ENCODE measurements at regions not wholly inside any gene's neighbourhood (a gene's known extent, or its start where the extent isn't known, plus 50 kb on each side); places are given as distances from the start of the nearest gene placed in this dataset.
"Not testable (repeated sequence)": the region's sequence is repeated elsewhere in the genome, so short reads cannot be mapped to it uniquely, and the experiment has no call there.

DNA sequence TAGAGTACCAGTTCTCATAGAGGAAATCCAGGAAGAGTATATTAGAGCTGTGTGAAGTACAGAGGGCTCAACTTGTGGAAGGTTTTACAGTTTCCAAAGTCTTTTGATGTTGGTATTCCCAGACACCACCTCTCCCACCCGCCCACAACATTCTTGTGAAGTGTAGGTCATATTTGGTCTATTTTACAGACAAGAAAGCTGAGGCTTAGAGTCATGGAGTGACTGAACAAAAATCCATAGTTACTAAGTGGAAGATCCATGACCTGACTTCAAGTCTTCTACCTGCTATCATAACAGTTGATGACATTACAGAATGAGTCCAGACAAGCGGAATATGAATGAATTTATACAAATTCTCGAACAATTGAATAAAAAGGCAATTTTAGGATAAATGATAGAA is 187.1 kb upstream of the RPS23 start:
- no peak overlapping the region for H3K4me3 ChIP-seq (ENCODE audit: low read depth in 1 of 2, low read length in 2 of 2)
- H3K27me3 ChIP-seq (ENCODE audit: insufficient read depth, low read length, poor library complexity): no peaks in the 10 kb centered on the region
- H3K27ac ChIP-seq (ENCODE audit: low read length): no peak overlapping the region
- DNase-seq (no peak), ATAC-seq (ENCODE audit: insufficient read depth, low read depth) (no peak; the same call in 2 of the 3 replicates)
- H3K9me3 ChIP-seq (ENCODE audit: insufficient read depth, low read length, severe bottlenecking): no peaks in the 10 kb centered on the region
- no peaks in the 10 kb centered on the region for H3K4me1 ChIP-seq (ENCODE audit: insufficient read depth, low read length)
- no peak overlapping the region for H3K9ac ChIP-seq (ENCODE audit: low read depth, low read length)
- no peaks in the 10 kb centered on the region for H3K36me3 ChIP-seq (ENCODE audit: insufficient read depth, low read length)
- H4K20me1 ChIP-seq (ENCODE audit: insufficient read depth, low read length): no peaks in the 10 kb centered on the region
- H3K79me2 ChIP-seq (ENCODE audit: insufficient read depth, low read length): no peaks in the 10 kb centered on the region
- H2AFZ ChIP-seq (ENCODE audit: low read depth, low read length): no peak overlapping the region
- no peak overlapping the region for H3K4me2 ChIP-seq (ENCODE audit: insufficient read depth, low read length)
- TF ChIP-seq EZH2 (IDR thresholded peaks at IDR 0.05; ENCODE audit: borderline replicate concordance, low read depth, low read length, severe bottlenecking): no peak
- TF ChIP-seq, protein P1, sequence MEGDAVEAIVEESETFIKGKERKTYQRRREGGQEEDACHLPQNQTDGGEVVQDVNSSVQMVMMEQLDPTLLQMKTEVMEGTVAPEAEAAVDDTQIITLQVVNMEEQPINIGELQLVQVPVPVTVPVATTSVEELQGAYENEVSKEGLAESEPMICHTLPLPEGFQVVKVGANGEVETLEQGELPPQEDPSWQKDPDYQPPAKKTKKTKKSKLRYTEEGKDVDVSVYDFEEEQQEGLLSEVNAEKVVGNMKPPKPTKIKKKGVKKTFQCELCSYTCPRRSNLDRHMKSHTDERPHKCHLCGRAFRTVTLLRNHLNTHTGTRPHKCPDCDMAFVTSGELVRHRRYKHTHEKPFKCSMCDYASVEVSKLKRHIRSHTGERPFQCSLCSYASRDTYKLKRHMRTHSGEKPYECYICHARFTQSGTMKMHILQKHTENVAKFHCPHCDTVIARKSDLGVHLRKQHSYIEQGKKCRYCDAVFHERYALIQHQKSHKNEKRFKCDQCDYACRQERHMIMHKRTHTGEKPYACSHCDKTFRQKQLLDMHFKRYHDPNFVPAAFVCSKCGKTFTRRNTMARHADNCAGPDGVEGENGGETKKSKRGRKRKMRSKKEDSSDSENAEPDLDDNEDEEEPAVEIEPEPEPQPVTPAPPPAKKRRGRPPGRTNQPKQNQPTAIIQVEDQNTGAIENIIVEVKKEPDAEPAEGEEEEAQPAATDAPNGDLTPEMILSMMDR (IDR thresholded peaks at IDR 0.05; ENCODE audit: borderline replicate concordance, extremely low read depth, low read length, poor library complexity, severe bottlenecking): no peak

DNA sequence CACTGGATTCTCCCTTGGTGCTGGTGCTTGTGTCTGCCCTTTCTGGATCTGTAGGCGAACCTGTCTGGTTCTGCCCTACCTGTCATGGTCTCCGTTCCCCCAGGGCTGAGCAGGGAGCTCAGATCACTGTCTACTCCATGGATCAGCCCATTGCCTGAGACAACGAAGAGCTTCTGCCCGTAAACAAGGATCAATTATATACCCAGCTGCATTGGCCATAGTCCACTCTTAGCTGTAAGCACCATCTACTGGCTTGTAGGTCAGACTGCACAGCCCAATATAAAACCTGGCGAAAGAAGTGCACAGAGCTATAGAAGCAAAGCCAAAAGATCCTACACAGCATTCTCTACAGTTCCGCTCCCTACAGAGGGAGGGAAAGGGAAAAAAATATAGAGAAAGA is 181.5 kb upstream of the RPS23 start:
- Histone ChIP-seq H3K27me3 (ENCODE audit: insufficient read depth, low read length, poor library complexity) (no peaks in the 10 kb centered on the region), H2AFZ (ENCODE audit: low read depth, low read length) (no peak overlapping the region), H3K27ac (ENCODE audit: low read length) (no peak overlapping the region), H3K79me2 (ENCODE audit: insufficient read depth, low read length) (no peaks in the 10 kb centered on the region), H4K20me1 (ENCODE audit: insufficient read depth, low read length) (no peaks in the 10 kb centered on the region), H3K36me3 (ENCODE audit: insufficient read depth, low read length) (peaks cover 15% of the 10 kb centered on the region; the same call in 1 of the 2 replicates), H3K9ac (ENCODE audit: low read depth, low read length) (no peak overlapping the region), H3K9me3 (ENCODE audit: insufficient read depth, low read length, severe bottlenecking) (peaks cover 21% of the 10 kb centered on the region), H3K4me3 (ENCODE audit: low read depth in 1 of 2, low read length in 2 of 2) (no peak overlapping the region), H3K4me2 (ENCODE audit: insufficient read depth, low read length) (no peak overlapping the region), H3K4me1 (ENCODE audit: insufficient read depth, low read length) (no peaks in the 10 kb centered on the region)
- no peak for TF ChIP-seq EZH2 (IDR thresholded peaks at IDR 0.05; ENCODE audit: borderline replicate concordance, low read depth, low read length, severe bottlenecking)
- TF ChIP-seq, protein P1 (IDR thresholded peaks at IDR 0.05; ENCODE audit: borderline replicate concordance, extremely low read depth, low read length, poor library complexity, severe bottlenecking): no peak
- no peak for ATAC-seq (ENCODE audit: insufficient read depth, low read depth)
- no peak for DNase-seq

DNA sequence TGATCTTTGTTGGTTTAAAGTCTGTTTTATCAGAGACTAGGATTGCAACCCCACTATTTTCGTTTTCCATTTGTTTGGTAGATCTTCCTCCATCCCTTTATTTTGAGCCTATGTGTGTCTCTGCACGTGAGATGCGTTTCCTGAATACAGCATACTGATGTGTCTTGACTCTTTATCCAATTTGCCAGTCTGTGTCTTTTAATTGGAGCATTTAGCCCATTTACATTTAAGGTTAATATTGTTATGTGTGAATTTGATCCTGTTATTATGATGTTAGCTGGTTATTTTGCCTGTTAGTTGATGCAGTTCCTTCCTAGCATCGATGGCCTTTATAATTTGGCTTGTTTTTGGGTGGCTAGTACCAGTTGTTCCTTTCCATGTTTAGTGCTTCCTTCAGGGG is 177.2 kb upstream of the RPS23 start:
- not testable (repeated sequence) for H3K79me2 ChIP-seq (ENCODE audit: insufficient read depth, low read length); H4K20me1 ChIP-seq (ENCODE audit: insufficient read depth, low read length); H3K4me2 ChIP-seq (ENCODE audit: insufficient read depth, low read length); H3K27ac ChIP-seq (ENCODE audit: low read length); DNase-seq; H3K9ac ChIP-seq (ENCODE audit: low read depth, low read length); H3K27me3 ChIP-seq (ENCODE audit: insufficient read depth, low read length, poor library complexity); H3K4me3 ChIP-seq (ENCODE audit: low read depth in 1 of 2, low read length in 2 of 2); ATAC-seq (ENCODE audit: insufficient read depth, low read depth); H2AFZ ChIP-seq (ENCODE audit: low read depth, low read length); H3K4me1 ChIP-seq (ENCODE audit: insufficient read depth, low read length)
- Histone ChIP-seq H3K9me3 (ENCODE audit: insufficient read depth, low read length, severe bottlenecking) (peaks cover 21% of the 10 kb centered on the region), H3K36me3 (ENCODE audit: insufficient read depth, low read length) (peaks cover 15% of the 10 kb centered on the region; the same call in 1 of the 2 replicates)

DNA sequence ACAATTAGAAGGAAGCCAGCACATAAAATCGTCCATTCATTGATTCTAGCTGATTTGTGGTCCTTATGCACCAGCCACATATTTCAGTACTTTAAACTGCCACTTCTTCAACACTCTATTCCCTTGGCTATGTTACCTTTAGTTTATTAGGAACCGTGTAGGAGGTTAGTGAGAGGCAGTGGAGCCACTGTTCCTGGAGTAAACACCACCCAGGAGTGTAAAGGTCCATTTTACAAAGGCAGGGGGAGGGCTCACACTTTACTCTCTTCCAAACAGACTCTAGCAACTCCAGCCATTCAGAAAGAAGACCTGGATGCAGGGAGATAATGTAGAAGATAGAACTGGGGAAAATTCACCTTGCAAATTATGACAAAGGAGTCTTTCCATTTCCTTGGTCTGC is 170.2 kb upstream of the RPS23 start:
- Histone ChIP-seq H3K36me3 (ENCODE audit: insufficient read depth, low read length) (no peaks in the 10 kb centered on the region), H3K79me2 (ENCODE audit: insufficient read depth, low read length) (no peaks in the 10 kb centered on the region), H3K27me3 (ENCODE audit: insufficient read depth, low read length, poor library complexity) (no peaks in the 10 kb centered on the region), H3K4me1 (ENCODE audit: insufficient read depth, low read length) (no peaks in the 10 kb centered on the region), H2AFZ (ENCODE audit: low read depth, low read length) (no peak overlapping the region), H3K4me2 (ENCODE audit: insufficient read depth, low read length) (no peak overlapping the region), H3K9ac (ENCODE audit: low read depth, low read length) (no peak overlapping the region), H3K4me3 (ENCODE audit: low read depth in 1 of 2, low read length in 2 of 2) (no peak overlapping the region), H3K27ac (ENCODE audit: low read length) (no peak overlapping the region), H4K20me1 (ENCODE audit: insufficient read depth, low read length) (no peaks in the 10 kb centered on the region), H3K9me3 (ENCODE audit: insufficient read depth, low read length, severe bottlenecking) (no peaks in the 10 kb centered on the region)
- no peak for ATAC-seq (ENCODE audit: insufficient read depth, low read depth)
- no peak for DNase-seq
- TF ChIP-seq, protein P1 (IDR thresholded peaks at IDR 0.05; ENCODE audit: borderline replicate concordance, extremely low read depth, low read length, poor library complexity, severe bottlenecking): no peak
- TF ChIP-seq EZH2 (IDR thresholded peaks at IDR 0.05; ENCODE audit: borderline replicate concordance, low read depth, low read length, severe bottlenecking): no peak

Measured in DND-41 (cell line).